Endothelial cell of umbilical vein (primary cell): ENCODE measurements at regions not wholly inside any gene's neighbourhood (a gene's known extent, or its start where the extent isn't known, plus 50 kb on each side); places are given as distances from the start of the nearest gene placed in this dataset.

ENCODE experiments used
- CTCF ChIP-seq, 2 donors: IDR thresholded peaks; 1 replicate in 1 of 2; 2 replicates in 1 of 2; pipeline ENCODE4 v1.5.1; 2011; ENCODE audit warnings: low read length in 2 of 2, mild to moderate bottlenecking in 2 of 2, moderate library complexity in 2 of 2, control low read depth in 1 of 2, inconsistent platforms in 1 of 2, low read depth in 1 of 2; ENCODE audit not compliant: insufficient read depth in 1 of 2; ENCODE audit errors: extremely low read depth in 1 of 2
- FOS ChIP-seq: IDR thresholded peaks from 2 replicates; pipeline ENCODE4 v1.6.1; 2011; ENCODE audit warnings: mild to moderate bottlenecking, low read length, moderate library complexity, borderline replicate concordance; ENCODE audit not compliant: insufficient read depth
- JUN ChIP-seq: IDR thresholded peaks from 2 replicates; pipeline ENCODE4 v1.6.1; 2011; ENCODE audit warnings: borderline replicate concordance, low read depth; ENCODE audit not compliant: insufficient read length, insufficient read depth
- POLR2A ChIP-seq: IDR thresholded peaks from 2 replicates; pipeline ENCODE4 v1.6.1; 2012; ENCODE audit warnings: low read depth, mild to moderate bottlenecking, control low read depth, low read length

GRCh38 chr1:103247517-103247916 is 139.2 kb upstream of the COL11A1 start:
- TF ChIP-seq CTCF (IDR thresholded peaks at IDR 0.05; ENCODE audit: extremely low read depth in 1 of 2, insufficient read depth in 1 of 2, low read depth in 1 of 2, low read length in 2 of 2), result no peak
- no peak for TF ChIP-seq FOS
- TF ChIP-seq JUN, result no peak
- no peak for TF ChIP-seq POLR2A
